AG09309 (cell line): ENCODE measurements at regions not wholly inside any gene's neighbourhood (a gene's known extent, or its start where the extent isn't known, plus 50 kb on each side); places are given as distances from the start of the nearest gene placed in this dataset.

Experiments
- DNase-seq: peaks from one replicate; pipeline ENCODE4 v3.0.0-alpha.2; 2010; ENCODE audit warnings: low read depth
- H3K4me3 ChIP-seq: 2 replicates; pipeline ENCODE4 v1.5.1; 2011; ENCODE audit warnings: mild to moderate bottlenecking, low read depth, low read length, moderate library complexity; ENCODE audit not compliant: control insufficient read depth
- CTCF ChIP-seq: IDR thresholded peaks from 2 replicates; pipeline ENCODE4 v1.5.1; 2011; ENCODE audit warnings: mild to moderate bottlenecking, low read depth, low read length, inconsistent platforms; ENCODE audit not compliant: insufficient read depth, control insufficient read depth; ENCODE audit errors: missing control alignments

GRCh38 chr16:9644258-9644657 lies 538.0 kb downstream of the GRIN2A start:
- no peak overlapping the region for H3K4me3 ChIP-seq
- TF ChIP-seq CTCF, result no peak
- no peak for DNase-seq

- DNase-seq, result no peak
- TF ChIP-seq CTCF, result no peak
- no peak overlapping the region for H3K4me3 ChIP-seq
Observed at GRCh38 chr16:9645911-9646310, 536.3 kb downstream of the GRIN2A start.

GRCh38 chr16:9647981-9648701 lies 534.1 kb downstream of the GRIN2A start:
- no peak for DNase-seq
- H3K4me3 ChIP-seq, result no peak overlapping the region
- peak; percentile 70 for TF ChIP-seq CTCF

GRCh38 chr16:9650284-9650683 lies 531.9 kb downstream of the GRIN2A start:
- no peak for DNase-seq
- no peak overlapping the region for H3K4me3 ChIP-seq
- TF ChIP-seq CTCF, result no peak

- no peak overlapping the region for H3K4me3 ChIP-seq
- DNase-seq, result no peak
- TF ChIP-seq CTCF, result no peak
Observed at GRCh38 chr16:9655051-9655450, 527.2 kb downstream of the GRIN2A start.

- no peak for TF ChIP-seq CTCF
- no peak for DNase-seq
- no peak overlapping the region for H3K4me3 ChIP-seq
Observed at GRCh38 chr16:9657641-9658040, 524.6 kb downstream of the GRIN2A start.
